Prostate gland (tissue), 2 donors: ENCODE measurements at regions not wholly inside any gene's neighbourhood (a gene's known extent, or its start where the extent isn't known, plus 50 kb on each side); places are given as distances from the start of the nearest gene placed in this dataset.

Experiments
- DNase-seq: peaks from one replicate; pipeline ENCODE4 v3.0.0-alpha.2; 2019; ENCODE audit warnings: low spot score
- H3K27ac ChIP-seq, 2 donors: fragments of 200-600 bp; sonication (generic); 2 replicates each; pipeline ENCODE4 v1.5.1; 2017 to 2019
- H3K27me3 ChIP-seq: fragments of 200-600 bp; sonication (generic); replicated peaks from 2 replicates; pipeline ENCODE4 v1.5.1; 2019; ENCODE audit not compliant: insufficient read depth
- H3K36me3 ChIP-seq, 2 donors: fragments of 200-600 bp; sonication (generic); 1 replicate in 1 of 2; 2 replicates in 1 of 2; pipeline versions ENCODE4 v1.5.1 to v1.8.1; 2017 to 2019
- H3K4me1 ChIP-seq: fragments of 200-600 bp; sonication (generic); replicated peaks from 2 replicates; pipeline ENCODE4 v1.5.1; 2019
- H3K4me3 ChIP-seq, 2 donors: fragments of 200-600 bp; sonication (generic); 2 replicates each; pipeline ENCODE4 v1.5.1; 2017 to 2019
- H3K9me3 ChIP-seq: fragments of 200-600 bp; sonication (generic); 2 replicates; pipeline ENCODE4 v1.5.1; 2017
- POLR2A ChIP-seq: fragments of 450-650 bp; IDR thresholded peaks from one replicate; pipeline ENCODE4 v1.6.1; 2016; ENCODE audit warnings: antibody characterized with exemption, mild to moderate bottlenecking
- POLR2AphosphoS5 ChIP-seq: sonication (generic); formaldehyde crosslinking; IDR thresholded peaks from one replicate; pipeline ENCODE4 v1.6.1; 2017; ENCODE audit warnings: antibody characterized with exemption
- WGBS: methylation state at CpG from one replicate; pipeline ENCODE4 v1.1.5; 2018; 5-methylcytosine and 5-hydroxymethylcytosine counted together
- intact Hi-C: fragments of 100-400 bp; cut with DNase I; formaldehyde crosslinking; loops from one replicate; pipeline ENCODE4 v1.14.2; 2022
- TF ChIP-seq, protein P1 (sequence below), 4 experiments: fragments of 200-600 bp in 2 of 4; fragments of 450-650 bp in 2 of 4; sonication (generic) in 2 of 4; IDR thresholded peaks; 1 replicate in 3 of 4; 2 replicates in 1 of 4; pipeline ENCODE4 v1.5.1; 2016 to 2019; ENCODE audit warnings: antibody characterized with exemption in 4 of 4, mild to moderate bottlenecking in 2 of 4, moderate library complexity in 2 of 4

DNA sequence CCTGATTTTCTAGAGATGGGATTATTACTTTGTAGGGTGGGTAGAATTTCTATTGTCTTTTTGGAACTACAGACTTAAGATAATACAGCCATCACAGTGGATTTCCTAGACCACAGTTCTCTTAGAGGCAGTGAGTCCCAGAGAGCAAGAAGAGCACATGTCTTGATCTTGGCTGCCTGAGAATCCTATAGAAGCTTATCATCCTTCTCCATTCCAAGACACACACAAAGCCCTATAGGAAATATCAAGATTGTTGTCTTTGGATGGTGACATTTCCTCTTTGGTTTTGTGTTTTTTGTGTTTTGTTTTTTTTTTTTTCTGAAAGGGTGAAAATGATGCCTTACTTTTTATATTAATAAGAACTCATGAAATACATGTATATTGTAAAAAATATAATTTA, 143.1 kb downstream of the AHR start:
- DNase-seq = no peak
- no peaks in the 10 kb centered on the region for H3K4me1 ChIP-seq
- TF ChIP-seq POLR2A = no peak
- TF ChIP-seq, protein P1, sequence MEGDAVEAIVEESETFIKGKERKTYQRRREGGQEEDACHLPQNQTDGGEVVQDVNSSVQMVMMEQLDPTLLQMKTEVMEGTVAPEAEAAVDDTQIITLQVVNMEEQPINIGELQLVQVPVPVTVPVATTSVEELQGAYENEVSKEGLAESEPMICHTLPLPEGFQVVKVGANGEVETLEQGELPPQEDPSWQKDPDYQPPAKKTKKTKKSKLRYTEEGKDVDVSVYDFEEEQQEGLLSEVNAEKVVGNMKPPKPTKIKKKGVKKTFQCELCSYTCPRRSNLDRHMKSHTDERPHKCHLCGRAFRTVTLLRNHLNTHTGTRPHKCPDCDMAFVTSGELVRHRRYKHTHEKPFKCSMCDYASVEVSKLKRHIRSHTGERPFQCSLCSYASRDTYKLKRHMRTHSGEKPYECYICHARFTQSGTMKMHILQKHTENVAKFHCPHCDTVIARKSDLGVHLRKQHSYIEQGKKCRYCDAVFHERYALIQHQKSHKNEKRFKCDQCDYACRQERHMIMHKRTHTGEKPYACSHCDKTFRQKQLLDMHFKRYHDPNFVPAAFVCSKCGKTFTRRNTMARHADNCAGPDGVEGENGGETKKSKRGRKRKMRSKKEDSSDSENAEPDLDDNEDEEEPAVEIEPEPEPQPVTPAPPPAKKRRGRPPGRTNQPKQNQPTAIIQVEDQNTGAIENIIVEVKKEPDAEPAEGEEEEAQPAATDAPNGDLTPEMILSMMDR (IDR thresholded peaks at IDR 0.05) = no peak
- TF ChIP-seq POLR2AphosphoS5 = no peak
- H3K36me3 ChIP-seq = no peaks in the 10 kb centered on the region
- no peak overlapping the region for H3K4me3 ChIP-seq
- no peak overlapping the region for H3K27ac ChIP-seq
- H3K9me3 ChIP-seq = no peaks in the 10 kb centered on the region
- intact Hi-C loops = no loop called here
- no peaks in the 10 kb centered on the region for H3K27me3 ChIP-seq

DNA sequence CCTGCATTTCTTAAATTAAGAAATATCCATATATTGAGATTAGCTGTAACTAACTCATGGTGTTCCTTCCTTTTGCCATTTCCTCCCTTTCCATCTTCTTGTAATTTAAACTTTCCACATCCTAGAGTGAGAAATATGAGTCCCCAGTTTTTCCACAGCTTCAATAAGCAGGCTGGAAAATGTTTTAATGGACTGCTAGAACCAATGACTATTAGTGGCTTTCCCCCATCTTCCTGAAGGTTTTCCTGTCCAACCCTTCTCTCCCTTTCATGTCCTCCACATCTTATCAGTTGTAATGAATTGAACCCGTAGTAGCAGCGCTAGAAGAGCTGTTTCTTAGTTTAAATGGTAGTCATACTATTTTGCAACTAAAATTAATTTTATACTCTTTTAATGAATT, 145.7 kb downstream of the AHR start:
- H3K27me3 ChIP-seq = no peaks in the 10 kb centered on the region
- DNase-seq = no peak
- no peaks in the 10 kb centered on the region for H3K4me1 ChIP-seq
- WGBS = 90% methylated on average over 2 of the region's 2 CpGs
- no peaks in the 10 kb centered on the region for H3K9me3 ChIP-seq
- no peaks in the 10 kb centered on the region for H3K36me3 ChIP-seq
- no peak overlapping the region for H3K4me3 ChIP-seq
- intact Hi-C loops = no loop called here
- no peak overlapping the region for H3K27ac ChIP-seq
- TF ChIP-seq POLR2A = no peak

DNA sequence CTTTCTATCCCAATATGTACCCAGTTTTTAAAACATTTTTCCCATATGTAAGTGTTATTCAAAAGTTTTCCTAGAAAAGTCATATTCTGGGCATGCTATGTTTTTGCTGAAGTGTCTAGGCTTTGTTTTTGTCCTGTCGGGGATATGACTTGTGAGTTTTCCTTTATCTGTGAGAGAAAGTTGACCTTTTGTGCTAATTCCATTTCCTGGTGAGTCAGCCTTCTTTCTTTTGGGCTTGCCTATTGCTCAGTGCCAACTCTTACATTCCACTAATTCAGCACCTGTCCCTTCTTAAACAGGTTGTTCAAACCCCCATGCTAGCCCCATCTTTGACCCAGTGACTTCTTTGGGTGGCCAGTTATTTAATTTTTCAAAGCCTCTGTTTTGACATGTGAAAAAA, 146.2 kb downstream of the AHR start:
- intact Hi-C loops = no loop called here
- no peaks in the 10 kb centered on the region for H3K4me1 ChIP-seq
- H3K4me3 ChIP-seq = no peak overlapping the region
- no peaks in the 10 kb centered on the region for H3K9me3 ChIP-seq
- no peaks in the 10 kb centered on the region for H3K36me3 ChIP-seq
- no peaks in the 10 kb centered on the region for H3K27me3 ChIP-seq
- no peak for TF ChIP-seq POLR2A
- TF ChIP-seq, protein P1 (IDR thresholded peaks at IDR 0.05) = no peak
- TF ChIP-seq POLR2AphosphoS5 = no peak
- H3K27ac ChIP-seq = no peak overlapping the region
- DNase-seq = no peak
- 29% methylated on average over 1 of the region's 1 CpG for WGBS

DNA sequence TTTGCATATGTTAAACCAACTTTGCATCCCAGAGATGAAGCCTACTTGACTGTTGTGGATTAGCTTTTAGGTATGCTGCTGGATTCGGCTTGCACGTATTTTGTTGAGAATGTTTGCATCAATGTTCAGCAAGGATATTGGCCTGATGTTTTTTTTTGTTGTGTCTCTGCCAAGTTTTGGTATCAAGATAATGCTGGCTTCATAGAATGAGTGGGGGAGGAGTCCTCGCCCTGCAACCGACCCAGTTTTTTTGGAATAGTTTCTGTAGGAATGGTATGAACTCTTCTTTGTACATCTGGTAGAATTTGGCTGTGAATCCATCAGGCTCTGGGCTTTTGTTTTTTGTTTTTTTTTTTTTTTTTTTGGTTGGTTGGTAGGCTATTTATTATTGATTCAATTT, 147.9 kb downstream of the AHR start:
- intact Hi-C loops = no loop called here
- no peaks in the 10 kb centered on the region for H3K27me3 ChIP-seq
- no peaks in the 10 kb centered on the region for H3K4me1 ChIP-seq
- WGBS = 78% methylated on average over 4 of the region's 4 CpGs
- H3K36me3 ChIP-seq = no peaks in the 10 kb centered on the region
- TF ChIP-seq, protein P1 (IDR thresholded peaks at IDR 0.05) = no peak
- no peak overlapping the region for H3K4me3 ChIP-seq
- H3K9me3 ChIP-seq = no peaks in the 10 kb centered on the region
- DNase-seq = no peak
- no peak overlapping the region for H3K27ac ChIP-seq

DNA sequence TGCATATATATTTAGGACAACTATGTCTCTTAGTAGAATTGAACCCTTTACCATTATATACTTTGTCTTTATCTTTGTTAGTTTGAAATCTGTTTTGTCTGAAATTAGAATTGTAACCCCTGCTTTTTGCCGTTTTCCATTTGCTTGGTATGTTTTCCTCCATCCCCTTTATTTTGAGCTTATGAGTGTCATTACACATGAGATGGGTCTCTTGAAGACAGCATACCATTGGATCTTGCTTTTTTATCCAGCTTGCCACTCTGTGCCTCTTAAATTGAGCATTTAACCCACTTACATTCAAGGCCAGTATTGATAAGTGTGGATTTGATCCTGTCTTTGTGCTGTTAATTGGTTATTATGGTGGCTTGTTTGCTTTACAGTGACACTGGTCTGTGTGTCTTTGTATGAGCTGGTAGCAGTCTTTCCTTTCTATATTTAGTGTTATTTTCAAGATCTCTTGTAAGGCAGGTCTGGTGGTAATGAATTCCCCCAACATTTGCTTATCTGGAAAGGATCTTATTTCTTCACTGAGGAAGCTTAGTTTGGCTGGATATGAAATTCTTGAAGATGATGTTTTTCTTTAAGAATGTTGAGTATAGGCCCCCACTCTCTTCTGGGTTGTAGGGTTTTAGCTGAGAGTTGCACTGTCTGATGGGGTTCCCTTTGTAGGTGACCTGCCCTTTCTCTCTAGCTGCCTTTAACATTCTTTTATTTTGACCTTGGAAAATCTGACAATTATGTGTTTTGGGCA, 149.5 kb downstream of the AHR start:
- intact Hi-C loops = no loop called here

More for the DNA sequence above, 149.5 kb downstream of the AHR start:
- Histone ChIP-seq H3K36me3 (no peaks in the 10 kb centered on the region), H3K27me3 (no peaks in the 10 kb centered on the region), H3K4me1 (no peaks in the 10 kb centered on the region), H3K4me3 (no peak overlapping the region), H3K27ac (no peak overlapping the region), H3K9me3 (no peaks in the 10 kb centered on the region)
- 88% methylated on average over 1 of the region's 1 CpG for WGBS
- no peak for DNase-seq
- TF ChIP-seq POLR2AphosphoS5 (no peak), POLR2A (no peak)
- TF ChIP-seq, protein P1 (IDR thresholded peaks at IDR 0.05) = no peak
